ENCODE measurements at regions not wholly inside any gene's neighbourhood (a gene's known extent, or its start where the extent isn't known, plus 50 kb on each side); places are given as distances from the start of the nearest gene placed in this dataset.

DNA sequence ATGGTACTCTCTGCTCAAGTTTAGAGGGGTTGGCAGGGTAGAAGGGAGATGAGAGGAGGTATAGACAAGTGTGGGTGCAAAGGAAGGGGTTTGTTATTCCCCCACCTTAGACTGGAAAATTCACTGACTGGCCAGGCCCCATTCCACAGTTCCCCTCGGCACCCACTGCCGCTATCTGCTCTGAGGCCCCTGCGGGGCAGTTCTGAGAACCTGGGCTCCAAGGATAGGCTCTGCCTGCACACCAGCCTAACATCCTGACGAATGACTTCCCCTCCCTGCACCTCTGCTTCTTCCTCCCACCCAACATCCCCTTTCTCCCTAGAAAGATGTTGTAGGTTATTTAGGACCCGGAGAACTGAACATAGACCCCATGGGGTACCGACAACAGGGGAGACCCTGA, 303.9 kb upstream of the HDAC4 start:
- ChIA-PET SMC1A (ENCODE audit: uncharacterized antibody, unreplicated experiment) (no interaction called here), RAD21 (ENCODE audit: unreplicated experiment) (no interaction called here), CTCF (no interaction called here), POLR2A (no interaction called here)
- no peaks in the 10 kb centered on the region for H3K27me3 ChIP-seq (replicated peaks in 1 of 2; ENCODE audit: control insufficient read depth in 2 of 2, insufficient read depth in 2 of 2, low read length in 1 of 2)
- H3K79me2 ChIP-seq (ENCODE audit: control insufficient read depth, insufficient read depth, low read length) = no peaks in the 10 kb centered on the region
- intact Hi-C loops (cut with micrococcal nuclease; ENCODE audit: unreplicated experiment) = no loop called here
- TF ChIP-seq, protein P1, sequence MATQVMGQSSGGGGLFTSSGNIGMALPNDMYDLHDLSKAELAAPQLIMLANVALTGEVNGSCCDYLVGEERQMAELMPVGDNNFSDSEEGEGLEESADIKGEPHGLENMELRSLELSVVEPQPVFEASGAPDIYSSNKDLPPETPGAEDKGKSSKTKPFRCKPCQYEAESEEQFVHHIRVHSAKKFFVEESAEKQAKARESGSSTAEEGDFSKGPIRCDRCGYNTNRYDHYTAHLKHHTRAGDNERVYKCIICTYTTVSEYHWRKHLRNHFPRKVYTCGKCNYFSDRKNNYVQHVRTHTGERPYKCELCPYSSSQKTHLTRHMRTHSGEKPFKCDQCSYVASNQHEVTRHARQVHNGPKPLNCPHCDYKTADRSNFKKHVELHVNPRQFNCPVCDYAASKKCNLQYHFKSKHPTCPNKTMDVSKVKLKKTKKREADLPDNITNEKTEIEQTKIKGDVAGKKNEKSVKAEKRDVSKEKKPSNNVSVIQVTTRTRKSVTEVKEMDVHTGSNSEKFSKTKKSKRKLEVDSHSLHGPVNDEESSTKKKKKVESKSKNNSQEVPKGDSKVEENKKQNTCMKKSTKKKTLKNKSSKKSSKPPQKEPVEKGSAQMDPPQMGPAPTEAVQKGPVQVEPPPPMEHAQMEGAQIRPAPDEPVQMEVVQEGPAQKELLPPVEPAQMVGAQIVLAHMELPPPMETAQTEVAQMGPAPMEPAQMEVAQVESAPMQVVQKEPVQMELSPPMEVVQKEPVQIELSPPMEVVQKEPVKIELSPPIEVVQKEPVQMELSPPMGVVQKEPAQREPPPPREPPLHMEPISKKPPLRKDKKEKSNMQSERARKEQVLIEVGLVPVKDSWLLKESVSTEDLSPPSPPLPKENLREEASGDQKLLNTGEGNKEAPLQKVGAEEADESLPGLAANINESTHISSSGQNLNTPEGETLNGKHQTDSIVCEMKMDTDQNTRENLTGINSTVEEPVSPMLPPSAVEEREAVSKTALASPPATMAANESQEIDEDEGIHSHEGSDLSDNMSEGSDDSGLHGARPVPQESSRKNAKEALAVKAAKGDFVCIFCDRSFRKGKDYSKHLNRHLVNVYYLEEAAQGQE (IDR thresholded peaks at IDR 0.05; ENCODE audit: low read depth, low read length) = no peak
- FAIRE-seq (no peak), ATAC-seq (no peak), DNase-seq (ENCODE audit: low read depth, low spot score) (no peak)
- no peak overlapping the region for H3K27ac ChIP-seq (ENCODE audit: control insufficient read depth, insufficient read depth)
- no peak overlapping the region for H2AFZ ChIP-seq (ENCODE audit: control insufficient read depth, low read depth, low read length)
- no peaks in the 10 kb centered on the region for H4K20me1 ChIP-seq (ENCODE audit: control insufficient read depth, insufficient read depth)
- H3K4me2 ChIP-seq (ENCODE audit: control insufficient read depth, insufficient read depth) = no peak overlapping the region
- no TSS peak for BruUV-seq (replicated peaks)
- H3K9me3 ChIP-seq (replicated peaks; ENCODE audit: control insufficient read depth, insufficient read depth, low read length) = no peaks in the 10 kb centered on the region; the same call in 2 of the 3 replicates
- no peaks in the 10 kb centered on the region for H3K4me1 ChIP-seq (ENCODE audit: control insufficient read depth, insufficient read depth, low read length)
- no peaks in the 10 kb centered on the region for H3K36me3 ChIP-seq (ENCODE audit: control insufficient read depth in 2 of 2, insufficient read depth in 2 of 2, low read length in 1 of 2)
- H3K9ac ChIP-seq (ENCODE audit: control insufficient read depth, insufficient read depth, low read length) = no peak overlapping the region
- 32% methylated on average over 6 of the region's 6 CpGs for WGBS (ENCODE audit: insufficient coverage, insufficient replicate concordance, low lambda C conversion rate, missing lambda C conversion rate)
- no peak overlapping the region for H3K4me3 ChIP-seq
- in situ Hi-C loops (cut with MboI) = no loop called here

DNA sequence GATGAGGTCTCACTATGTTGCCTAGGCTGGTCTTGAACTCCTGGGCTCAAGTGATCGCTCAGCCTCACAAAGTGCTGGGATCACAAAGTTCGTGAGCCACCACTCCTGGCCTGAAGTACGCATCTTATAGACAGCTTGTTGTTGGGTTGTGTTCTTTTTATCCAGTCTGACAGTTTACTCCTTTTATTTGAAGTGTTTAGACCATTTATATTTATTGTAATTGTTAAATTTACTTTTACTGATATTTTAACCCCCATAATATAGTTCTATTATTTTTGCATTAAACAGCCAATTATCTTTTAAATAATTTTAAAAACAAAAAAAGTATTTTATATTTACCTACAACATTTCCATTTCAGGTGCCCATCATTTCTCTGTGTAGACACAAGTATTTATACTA, 303.0 kb upstream of the HDAC4 start:
- Histone ChIP-seq H3K27me3 (replicated peaks in 1 of 2; ENCODE audit: control insufficient read depth in 2 of 2, insufficient read depth in 2 of 2, low read length in 1 of 2) (no peaks in the 10 kb centered on the region), H3K79me2 (ENCODE audit: control insufficient read depth, insufficient read depth, low read length) (no peaks in the 10 kb centered on the region), H3K4me3 (no peak overlapping the region), H3K4me1 (ENCODE audit: control insufficient read depth, insufficient read depth, low read length) (no peaks in the 10 kb centered on the region), H2AFZ (ENCODE audit: control insufficient read depth, low read depth, low read length) (no peak overlapping the region), H3K4me2 (ENCODE audit: control insufficient read depth, insufficient read depth) (no peak overlapping the region), H3K9me3 (replicated peaks; ENCODE audit: control insufficient read depth, insufficient read depth, low read length) (no peaks in the 10 kb centered on the region; the same call in 2 of the 3 replicates), H4K20me1 (ENCODE audit: control insufficient read depth, insufficient read depth) (no peaks in the 10 kb centered on the region), H3K27ac (ENCODE audit: control insufficient read depth, insufficient read depth) (no peak overlapping the region), H3K9ac (ENCODE audit: control insufficient read depth, insufficient read depth, low read length) (no peak overlapping the region), H3K36me3 (ENCODE audit: control insufficient read depth in 2 of 2, insufficient read depth in 2 of 2, low read length in 1 of 2) (no peaks in the 10 kb centered on the region)
- intact Hi-C loops (cut with micrococcal nuclease; ENCODE audit: unreplicated experiment) (no loop called here), in situ Hi-C loops (cut with MboI) (no loop called here)
- ChIA-PET POLR2A (no interaction called here), RAD21 (ENCODE audit: unreplicated experiment) (no interaction called here), SMC1A (ENCODE audit: uncharacterized antibody, unreplicated experiment) (no interaction called here), CTCF (no interaction called here)
- ATAC-seq (no peak), FAIRE-seq (no peak), DNase-seq (ENCODE audit: low read depth, low spot score) (no peak)
- WGBS (ENCODE audit: insufficient coverage, insufficient replicate concordance, low lambda C conversion rate, missing lambda C conversion rate) = 30% methylated on average over 3 of the region's 3 CpGs
- no TSS peak for BruUV-seq (replicated peaks)
- TF ChIP-seq KAT2A (conservative IDR thresholded peaks at IDR 0.05; ENCODE audit: control insufficient read depth, low read depth, low read length) (no peak), ETV6 (conservative IDR thresholded peaks at IDR 0.05 in 1 of 2, IDR thresholded peaks at IDR 0.05 in 1 of 2; ENCODE audit: borderline replicate concordance in 1 of 2, low read depth in 1 of 2) (no peak), SUZ12 (IDR thresholded peaks at IDR 0.05; ENCODE audit: unreplicated experiment) (no peak), BACH1 (IDR thresholded peaks at IDR 0.05; ENCODE audit: borderline replicate concordance) (no peak), SREBF2 (IDR thresholded peaks at IDR 0.05; ENCODE audit: low read length) (no peak), HDGF (IDR thresholded peaks at IDR 0.05) (no peak), DPF2 (IDR thresholded peaks at IDR 0.05) (no peak), KLF5 (IDR thresholded peaks at IDR 0.05; ENCODE audit: partially characterized antibody) (no peak), RBBP5 (conservative IDR thresholded peaks at IDR 0.05) (no peak)
- TF ChIP-seq, protein P2, sequence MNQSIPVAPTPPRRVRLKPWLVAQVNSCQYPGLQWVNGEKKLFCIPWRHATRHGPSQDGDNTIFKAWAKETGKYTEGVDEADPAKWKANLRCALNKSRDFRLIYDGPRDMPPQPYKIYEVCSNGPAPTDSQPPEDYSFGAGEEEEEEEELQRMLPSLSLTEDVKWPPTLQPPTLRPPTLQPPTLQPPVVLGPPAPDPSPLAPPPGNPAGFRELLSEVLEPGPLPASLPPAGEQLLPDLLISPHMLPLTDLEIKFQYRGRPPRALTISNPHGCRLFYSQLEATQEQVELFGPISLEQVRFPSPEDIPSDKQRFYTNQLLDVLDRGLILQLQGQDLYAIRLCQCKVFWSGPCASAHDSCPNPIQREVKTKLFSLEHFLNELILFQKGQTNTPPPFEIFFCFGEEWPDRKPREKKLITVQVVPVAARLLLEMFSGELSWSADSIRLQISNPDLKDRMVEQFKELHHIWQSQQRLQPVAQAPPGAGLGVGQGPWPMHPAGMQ (IDR thresholded peaks at IDR 0.05; ENCODE audit: borderline replicate concordance) = no peak
- TF ChIP-seq, protein P3, sequence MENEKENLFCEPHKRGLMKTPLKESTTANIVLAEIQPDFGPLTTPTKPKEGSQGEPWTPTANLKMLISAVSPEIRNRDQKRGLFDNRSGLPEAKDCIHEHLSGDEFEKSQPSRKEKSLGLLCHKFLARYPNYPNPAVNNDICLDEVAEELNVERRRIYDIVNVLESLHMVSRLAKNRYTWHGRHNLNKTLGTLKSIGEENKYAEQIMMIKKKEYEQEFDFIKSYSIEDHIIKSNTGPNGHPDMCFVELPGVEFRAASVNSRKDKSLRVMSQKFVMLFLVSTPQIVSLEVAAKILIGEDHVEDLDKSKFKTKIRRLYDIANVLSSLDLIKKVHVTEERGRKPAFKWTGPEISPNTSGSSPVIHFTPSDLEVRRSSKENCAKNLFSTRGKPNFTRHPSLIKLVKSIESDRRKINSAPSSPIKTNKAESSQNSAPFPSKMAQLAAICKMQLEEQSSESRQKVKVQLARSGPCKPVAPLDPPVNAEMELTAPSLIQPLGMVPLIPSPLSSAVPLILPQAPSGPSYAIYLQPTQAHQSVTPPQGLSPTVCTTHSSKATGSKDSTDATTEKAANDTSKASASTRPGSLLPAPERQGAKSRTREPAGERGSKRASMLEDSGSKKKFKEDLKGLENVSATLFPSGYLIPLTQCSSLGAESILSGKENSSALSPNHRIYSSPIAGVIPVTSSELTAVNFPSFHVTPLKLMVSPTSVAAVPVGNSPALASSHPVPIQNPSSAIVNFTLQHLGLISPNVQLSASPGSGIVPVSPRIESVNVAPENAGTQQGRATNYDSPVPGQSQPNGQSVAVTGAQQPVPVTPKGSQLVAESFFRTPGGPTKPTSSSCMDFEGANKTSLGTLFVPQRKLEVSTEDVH (IDR thresholded peaks at IDR 0.05; ENCODE audit: low read depth, partially characterized antibody) = no peak

Measured in GM12878 (cell line).